GM19239 (cell line): ENCODE measurements at regions not wholly inside any gene's neighbourhood (a gene's known extent, or its start where the extent isn't known, plus 50 kb on each side); places are given as distances from the start of the nearest gene placed in this dataset.
"Not testable (repeated sequence)": the region's sequence is repeated elsewhere in the genome, so short reads cannot be mapped to it uniquely, and the experiment has no call there.

ENCODE experiments used
- DNase-seq: peaks from one replicate; pipeline ENCODE4 v3.0.0; 2011; ENCODE audit warnings: low spot score; ENCODE audit not compliant: insufficient read length
- FAIRE-seq: peaks from 2 replicates; lab custom pipeline; 2011; peaks lifted over from hg19 to GRCh38; lab: Jason Lieb, UNC

GRCh38 chr9:72433616-72434267 is 68.7 kb upstream of the ZFAND5 start:
- FAIRE-seq, result not testable (repeated sequence)

GRCh38 chr9:72431036-72431435 is 66.0 kb upstream of the ZFAND5 start:
- no peak for DNase-seq

More at GRCh38 chr9:72433616-72434267, 68.7 kb upstream of the ZFAND5 start:
- DNase-seq, result not testable (repeated sequence)

DNA sequence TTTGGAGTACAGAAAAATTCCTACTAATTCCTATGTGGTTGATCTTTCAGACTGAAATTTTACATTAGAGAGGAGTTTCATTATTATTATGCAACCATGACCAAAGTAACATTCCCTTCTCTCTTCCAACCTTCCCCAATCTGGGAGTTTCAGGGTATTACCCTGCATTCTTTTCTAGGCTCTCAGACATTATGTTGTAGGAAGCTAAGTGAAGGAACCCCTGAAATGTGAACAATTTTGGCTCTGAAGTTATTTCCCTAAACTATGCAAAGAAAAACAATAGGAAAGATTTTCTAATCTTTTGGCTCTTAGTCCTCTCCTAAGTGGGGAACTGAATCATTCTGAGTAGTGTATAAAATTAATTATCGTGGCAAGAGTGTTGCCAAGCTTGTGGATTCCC is 63.3 kb upstream of the ZFAND5 start:
- DNase-seq, result no peak
- no peak for FAIRE-seq

More at GRCh38 chr9:72431036-72431435, 66.0 kb upstream of the ZFAND5 start:
- no peak for FAIRE-seq

GRCh38 chr9:72427801-72428200 is 62.8 kb upstream of the ZFAND5 start:
- no peak for DNase-seq
- FAIRE-seq, result no peak

DNA sequence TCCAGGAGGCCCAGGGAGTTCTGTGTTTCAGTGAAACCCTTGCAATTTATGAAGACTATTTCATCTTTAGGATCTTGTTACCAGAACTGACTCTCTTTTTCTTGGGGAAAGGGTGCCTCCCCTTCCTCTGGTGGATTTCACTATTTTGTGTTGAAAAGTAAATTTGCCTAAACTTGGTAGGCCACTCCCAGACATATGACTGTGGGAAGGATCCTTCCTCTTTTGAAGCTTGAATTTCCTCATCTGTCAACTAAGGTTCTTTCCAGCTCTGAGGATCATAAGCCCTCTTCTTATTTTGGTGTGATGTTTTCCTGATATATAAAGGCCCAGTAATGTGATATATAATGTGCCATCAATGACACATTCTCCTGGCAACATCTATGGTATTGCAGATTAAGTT is 59.1 kb upstream of the ZFAND5 start:
- FAIRE-seq, result no peak
- no peak for DNase-seq

- DNase-seq (no peak), FAIRE-seq (no peak)
Observed at GRCh38 chr9:72422214-72422613, 57.2 kb upstream of the ZFAND5 start.

- DNase-seq (no peak), FAIRE-seq (no peak)
Observed at GRCh38 chr9:72420783-72421182, 55.8 kb upstream of the ZFAND5 start.

DNA sequence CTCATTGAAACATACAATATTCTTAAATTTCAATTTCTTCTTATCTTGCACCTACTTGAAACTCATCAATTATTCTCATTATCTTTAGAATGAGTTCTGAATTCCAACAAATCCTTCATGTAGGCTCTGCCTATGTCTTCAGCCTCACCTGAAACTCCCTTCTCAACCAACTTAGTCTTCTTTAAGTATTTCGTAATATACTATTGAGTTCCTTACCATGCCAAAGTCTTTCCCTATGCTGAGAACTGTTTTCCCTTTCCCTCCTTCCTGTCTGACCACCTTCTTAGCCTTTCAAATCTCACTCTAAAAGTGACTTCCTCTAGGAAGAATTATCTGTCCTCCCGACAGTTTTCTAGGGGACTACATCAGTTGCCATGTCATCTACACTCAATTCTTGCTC is 50.9 kb upstream of the ZFAND5 start:
- DNase-seq (no peak), FAIRE-seq (no peak)

- DNase-seq, result no peak
Observed at GRCh38 chr9:72415163-72415562, 50.2 kb upstream of the ZFAND5 start.

More at GRCh38 chr9:72415163-72415562, 50.2 kb upstream of the ZFAND5 start:
- no peak for FAIRE-seq
